ENCODE measurements at regions not wholly inside any gene's neighbourhood (a gene's known extent, or its start where the extent isn't known, plus 50 kb on each side); places are given as distances from the start of the nearest gene placed in this dataset.

DNA sequence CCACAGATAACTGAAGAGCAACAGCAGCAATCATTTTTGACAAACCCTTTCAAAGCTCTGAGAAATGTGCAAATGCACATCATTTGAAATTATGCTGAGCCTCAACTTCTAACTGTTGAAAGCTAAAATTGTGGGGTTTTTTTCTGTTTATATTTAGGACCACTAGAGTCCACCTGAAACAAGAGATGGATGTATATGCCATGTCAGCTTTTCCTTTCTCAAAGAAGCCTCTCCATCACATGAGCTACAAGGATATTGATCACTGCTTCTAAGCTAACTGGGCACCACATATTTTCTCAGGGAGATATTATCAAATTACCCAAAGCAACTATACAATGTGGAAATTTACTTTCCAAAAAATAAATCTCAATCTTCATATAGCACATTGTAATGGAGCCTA, 498.6 kb upstream of the ZNF385D start:
- TF ChIP-seq GATA1 (IDR thresholded peaks at IDR 0.05; ENCODE audit: low read depth, low read length) (no peak), POLR2A (IDR thresholded peaks at IDR 0.05; ENCODE audit: low read length) (no peak)

Data from erythroblast (primary cell).